ENCODE measurements at regions not wholly inside any gene's neighbourhood (a gene's known extent, or its start where the extent isn't known, plus 50 kb on each side); places are given as distances from the start of the nearest gene placed in this dataset.
"Not testable (repeated sequence)": the region's sequence is repeated elsewhere in the genome, so short reads cannot be mapped to it uniquely, and the experiment has no call there.

DNA sequence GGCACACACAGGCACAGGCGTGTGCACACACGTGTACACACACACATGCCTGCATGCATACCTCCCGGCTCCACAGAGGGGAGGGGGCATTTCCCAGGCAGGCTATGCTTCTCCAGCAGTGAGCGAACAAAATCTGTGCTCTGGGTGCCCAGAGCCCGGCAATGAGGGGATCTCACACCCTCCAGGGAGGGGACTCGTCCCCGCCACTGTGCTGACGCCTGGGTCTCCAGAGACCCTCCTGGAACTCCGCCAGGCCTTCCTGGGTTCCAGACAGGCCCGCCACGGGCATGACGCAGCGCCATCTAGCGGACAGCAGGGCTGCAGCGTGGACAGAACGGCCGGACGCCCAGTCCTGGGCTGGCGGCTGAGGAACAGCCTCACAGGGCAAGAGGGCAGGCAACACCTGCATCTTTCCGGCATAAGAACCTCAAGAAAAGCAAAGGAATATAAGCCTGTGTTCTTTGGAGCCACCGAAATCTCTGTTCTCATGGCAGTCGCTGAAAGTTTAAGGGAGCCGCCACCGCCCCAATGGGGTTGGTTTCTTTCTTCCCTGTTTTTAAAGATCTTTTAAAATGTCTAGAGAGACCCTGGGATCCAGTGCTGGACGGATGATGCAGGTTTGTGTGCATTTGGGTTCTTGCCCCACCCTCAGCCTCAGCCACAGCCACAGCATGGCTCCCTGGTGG, 135.6 kb upstream of the PPP1R26 start:
- DNase-seq: peak; percentile 19

DNA sequence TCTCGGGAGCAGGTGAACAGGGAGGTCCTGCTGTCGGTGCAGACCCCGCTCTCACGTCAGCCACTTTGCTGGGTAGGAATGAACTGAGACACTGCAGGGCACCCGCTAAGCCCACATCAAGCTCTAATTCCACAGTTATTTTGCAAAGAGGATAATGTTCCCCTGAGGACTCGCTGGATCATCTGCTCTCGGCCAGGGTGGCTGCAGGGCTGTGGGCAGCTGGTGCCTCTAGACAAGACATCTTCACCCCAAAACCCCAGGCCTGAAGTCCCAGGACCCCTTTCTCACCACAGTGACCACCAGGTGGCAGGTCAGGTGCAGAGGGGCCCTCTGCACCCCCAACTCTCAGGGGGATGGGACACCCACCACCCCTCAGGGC, 135.1 kb upstream of the PPP1R26 start:
- no peak for DNase-seq

DNA sequence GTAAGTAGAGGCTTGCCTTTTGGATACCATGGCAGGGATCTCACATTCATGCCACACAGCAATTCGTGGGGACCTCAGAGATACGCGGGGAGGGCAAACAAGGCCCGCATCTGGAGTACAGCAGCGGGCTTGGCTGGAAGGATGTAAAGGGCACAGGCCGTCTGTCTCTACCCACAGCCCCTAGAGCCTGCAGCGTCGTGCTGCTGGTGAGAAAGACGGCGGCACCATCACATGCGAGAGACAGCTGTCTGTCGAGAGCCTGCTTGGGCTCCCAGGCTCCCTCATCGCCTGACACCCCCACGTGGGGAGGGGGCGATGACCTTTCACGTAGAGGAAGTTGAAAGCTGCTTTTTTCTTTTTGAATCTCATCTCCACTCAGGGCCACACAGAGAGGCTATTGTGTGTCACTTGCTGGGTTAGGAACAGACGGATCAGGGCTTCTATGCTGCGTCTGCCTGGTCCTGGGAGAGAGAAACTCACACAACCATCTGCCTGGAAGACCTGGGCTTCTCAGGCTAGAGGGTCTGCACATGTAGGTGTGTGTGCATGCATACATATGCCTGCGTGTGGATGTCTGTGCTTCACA, 134.6 kb upstream of the PPP1R26 start:
- DNase-seq: no peak

GRCh38 chr9:135345775-135346433, 133.7 kb upstream of the PPP1R26 start:
- no peak for DNase-seq

- DNase-seq: no peak
Observed at GRCh38 chr9:135346438-135347050, 133.0 kb upstream of the PPP1R26 start.

- no peak for DNase-seq
Observed at GRCh38 chr9:135347461-135347860, 132.1 kb upstream of the PPP1R26 start.

DNA sequence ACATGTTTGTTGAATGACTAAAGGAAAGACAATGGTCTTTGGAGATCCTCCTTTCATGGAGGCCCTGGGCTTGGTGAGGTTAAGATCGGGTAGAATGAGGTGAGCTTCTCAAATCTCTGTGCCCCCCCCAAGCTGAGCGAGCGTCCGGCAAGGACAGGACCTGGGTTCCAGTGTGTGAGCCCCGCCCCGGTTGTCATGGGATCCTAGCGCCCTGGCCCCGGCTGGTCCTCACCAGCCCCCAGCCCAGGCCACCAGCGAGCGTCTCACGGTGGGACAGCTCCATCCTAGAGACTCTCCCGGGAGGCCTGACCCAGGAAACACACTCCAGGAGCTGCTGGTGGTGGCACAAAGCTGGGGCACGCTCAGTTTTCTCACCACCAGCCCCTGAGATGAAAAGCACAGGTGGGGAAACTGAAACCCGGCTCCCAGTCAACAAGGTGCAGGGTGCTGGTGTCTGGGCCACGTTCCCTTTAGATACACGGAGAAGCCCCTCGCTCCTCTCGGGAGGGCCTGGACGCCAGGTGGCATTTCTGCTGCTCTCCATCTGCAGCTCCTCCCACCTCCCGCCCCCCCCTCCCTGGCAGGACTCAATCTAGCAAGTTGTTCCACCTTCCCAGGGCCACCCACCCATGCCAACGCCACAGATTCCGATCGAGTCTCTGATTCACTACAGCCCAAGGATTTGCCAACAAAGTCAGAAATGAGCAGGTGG, 131.3 kb upstream of the PPP1R26 start:
- no peak for DNase-seq

- DNase-seq: no peak
Observed at GRCh38 chr9:135348788-135349150, 130.8 kb upstream of the PPP1R26 start.

DNA sequence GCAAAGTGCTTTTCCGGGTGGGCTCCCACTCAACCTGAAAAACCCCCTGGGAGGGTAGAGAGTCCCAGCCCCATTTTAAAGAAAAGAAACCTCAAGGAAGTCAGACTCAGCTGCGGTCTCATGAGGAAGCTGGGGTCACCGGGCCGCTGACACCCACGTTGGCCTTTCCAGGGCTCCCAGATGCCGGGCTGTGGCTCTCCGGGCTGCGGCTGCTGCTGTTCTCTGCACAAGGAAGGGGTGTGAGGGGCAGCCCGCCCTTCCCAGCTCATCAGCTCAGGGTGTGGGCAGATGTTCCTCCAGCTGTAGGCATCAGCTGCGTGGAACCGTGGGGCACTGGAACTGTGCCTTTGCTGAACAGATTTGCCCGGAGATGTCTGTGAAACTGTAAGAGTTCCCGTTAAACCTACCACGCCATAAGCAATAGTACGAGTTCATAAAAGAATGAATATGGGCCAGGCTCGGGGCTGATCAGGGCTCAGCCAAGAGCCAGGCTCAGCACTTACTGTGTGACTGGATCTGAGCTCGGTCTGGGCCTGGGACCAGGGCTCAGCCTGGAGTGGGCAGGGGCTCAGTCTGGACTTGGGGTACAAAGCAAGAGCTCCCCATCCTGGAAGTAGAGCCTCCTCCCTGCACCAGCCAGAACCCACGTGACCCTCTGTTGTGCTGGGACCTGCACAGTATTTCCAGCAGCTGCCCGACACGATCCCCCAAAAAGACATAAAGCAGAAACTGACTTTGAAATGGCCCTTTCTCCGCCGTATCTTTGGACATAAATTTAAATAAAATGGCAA, 130.2 kb upstream of the PPP1R26 start:
- no peak for DNase-seq

DNA sequence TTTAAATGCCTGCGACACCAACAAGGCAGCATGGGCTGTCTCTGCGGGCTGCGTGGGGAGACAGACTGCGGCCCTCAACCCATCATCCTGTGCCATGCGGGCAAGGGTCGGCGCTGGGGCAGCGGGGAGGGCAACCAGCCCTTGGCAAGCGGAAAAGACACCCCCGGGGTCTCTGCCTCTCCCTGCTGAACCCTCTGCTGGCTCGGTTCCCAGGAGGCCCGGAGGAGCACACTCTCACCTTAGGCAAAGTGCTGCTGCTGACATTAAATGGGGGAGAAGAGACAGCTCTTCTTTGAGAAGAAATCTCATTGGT, 129.6 kb upstream of the PPP1R26 start:
- DNase-seq: no peak

GRCh38 chr9:135353935-135354334, 125.6 kb upstream of the PPP1R26 start:
- no peak for DNase-seq

- no peak for DNase-seq
Observed at GRCh38 chr9:135355521-135356011, 124.0 kb upstream of the PPP1R26 start.

DNA sequence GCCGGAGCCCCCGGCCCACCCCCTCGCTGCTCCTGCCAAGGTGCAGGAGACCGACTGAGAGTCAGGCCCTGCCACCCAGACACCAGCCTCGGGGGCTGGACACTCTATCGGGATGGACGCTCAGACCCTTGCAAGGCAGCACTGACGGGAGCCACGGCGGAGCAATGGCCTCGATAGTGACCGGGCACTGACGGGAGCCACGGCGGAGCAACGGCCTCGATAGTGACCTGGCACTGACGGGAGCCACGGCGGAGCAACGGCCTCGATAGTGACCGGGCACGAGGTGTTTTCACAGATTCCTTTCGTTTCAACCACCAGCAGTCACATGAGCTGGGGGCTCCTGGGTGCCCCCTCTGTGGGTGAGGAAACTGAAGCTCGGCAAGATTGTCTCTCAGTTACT, 123.6 kb upstream of the PPP1R26 start:
- DNase-seq: no peak

DNA sequence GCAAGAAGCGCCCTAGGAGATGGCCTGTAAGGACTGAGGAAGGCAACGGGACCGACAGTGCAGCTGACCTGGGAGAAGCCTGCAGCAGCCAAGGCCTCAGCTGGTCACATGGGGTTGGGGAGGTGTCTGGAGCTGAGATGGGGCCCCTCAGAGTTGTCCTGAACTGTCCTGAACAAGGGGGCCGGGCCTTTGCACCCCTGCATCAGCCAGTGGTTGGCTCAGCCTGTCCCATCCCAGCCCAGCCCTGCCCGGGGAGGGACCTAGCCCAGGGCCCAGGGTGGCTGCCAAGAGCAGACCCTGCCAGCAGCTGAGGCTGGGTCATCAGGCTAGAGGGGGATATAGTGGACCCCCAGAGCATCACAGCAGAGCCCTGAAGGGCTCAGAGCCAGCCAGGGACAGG, 122.8 kb upstream of the PPP1R26 start:
- no peak for DNase-seq

GRCh38 chr9:135357863-135358551, 121.6 kb upstream of the PPP1R26 start:
- no peak for DNase-seq

GRCh38 chr9:135358552-135358940, 121.0 kb upstream of the PPP1R26 start:
- DNase-seq: no peak

GRCh38 chr9:135359764-135360163, 119.8 kb upstream of the PPP1R26 start:
- no peak for DNase-seq

DNA sequence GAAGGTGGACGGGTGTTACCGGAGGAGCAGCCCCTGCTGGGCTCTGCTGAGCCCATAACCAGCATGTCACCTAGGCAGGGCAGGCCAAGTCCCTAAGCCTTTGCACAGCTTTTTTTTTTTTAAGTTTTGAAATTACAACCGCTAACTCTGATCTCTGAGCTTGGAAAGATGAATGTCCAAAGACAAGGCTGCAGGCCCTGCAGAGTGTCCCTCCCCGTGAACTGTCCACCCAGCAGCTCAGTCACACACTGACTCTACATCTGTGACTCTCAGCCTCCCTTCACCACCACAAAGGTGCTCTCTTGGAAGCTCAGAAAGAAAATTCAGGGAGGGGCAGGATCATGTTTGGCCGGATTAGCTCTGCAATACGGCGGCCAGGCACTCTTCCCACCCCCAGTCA, 119.0 kb upstream of the PPP1R26 start:
- DNase-seq: no peak

DNA sequence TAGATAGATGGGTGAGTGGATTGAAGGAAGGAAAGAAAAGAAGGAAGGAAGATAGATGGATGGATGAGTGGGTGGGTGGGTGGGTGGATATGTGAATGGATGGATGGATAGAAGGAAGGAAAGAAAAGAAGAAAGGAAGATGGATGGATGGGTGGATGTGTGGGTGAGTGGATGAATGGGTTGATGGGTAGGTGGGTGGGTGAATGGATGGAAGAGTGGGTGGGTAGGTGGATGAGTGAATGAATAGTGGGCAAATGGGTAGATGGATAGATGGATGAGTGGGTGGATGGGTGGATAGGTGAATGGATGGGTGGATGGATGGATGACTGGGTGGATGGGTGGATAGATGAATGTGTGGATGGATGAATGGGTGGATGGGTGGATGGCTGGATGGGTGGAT, 117.9 kb upstream of the PPP1R26 start:
- not testable (repeated sequence) for DNase-seq

- no peak for DNase-seq
Observed at GRCh38 chr9:135363596-135363995, 116.0 kb upstream of the PPP1R26 start.

DNA sequence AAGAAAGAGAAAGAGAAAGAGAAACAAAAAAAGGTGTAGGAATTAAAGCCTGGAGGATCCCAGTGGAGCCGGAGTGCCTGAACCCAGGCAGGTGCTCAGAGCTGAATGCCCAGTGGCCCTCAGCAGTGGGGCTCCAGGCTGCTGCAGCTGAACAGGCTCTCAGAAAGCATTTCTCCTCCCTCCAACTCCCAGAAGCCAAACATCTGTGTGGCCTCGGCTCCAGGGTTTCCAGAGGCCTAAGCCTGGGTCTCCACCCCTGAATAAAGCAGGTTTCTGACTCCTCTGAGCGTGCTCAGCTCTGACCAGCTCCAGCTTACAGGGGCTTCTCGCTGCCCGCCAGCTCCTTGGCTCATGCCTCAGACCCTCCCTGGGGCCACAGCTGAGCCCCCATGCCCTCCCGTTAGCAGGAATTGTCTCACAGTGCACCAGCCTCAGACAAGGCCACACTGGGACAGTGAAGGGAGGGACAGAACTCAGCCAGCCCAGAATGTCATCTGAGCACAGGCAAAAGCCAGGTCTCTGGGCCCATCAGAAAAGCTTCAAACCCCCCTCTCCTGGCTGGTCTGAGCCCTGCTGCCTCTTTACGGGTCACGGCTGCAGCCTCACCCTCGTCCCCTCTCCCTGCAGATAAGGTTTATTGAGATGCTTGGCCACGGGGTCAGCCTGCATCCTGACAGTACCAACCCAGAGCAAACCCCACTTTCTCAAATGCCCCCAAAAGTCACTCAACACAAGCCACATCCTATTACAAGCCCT, 114.4 kb upstream of the PPP1R26 start:
- no peak for DNase-seq
